ENCODE measurements at regions not wholly inside any gene's neighbourhood (a gene's known extent, or its start where the extent isn't known, plus 50 kb on each side); places are given as distances from the start of the nearest gene placed in this dataset.

GRCh38 chr3:145190138-145190537 lies 970.8 kb downstream of the PLOD2 start:
- H3K9me3 Mint-ChIP-seq: no peaks in the 10 kb centered on the region
- H3K4me1 Mint-ChIP-seq: no peaks in the 10 kb centered on the region
- no peak overlapping the region for H3K27ac Mint-ChIP-seq
- H3K36me3 Mint-ChIP-seq (ENCODE audit: low read depth): no peaks in the 10 kb centered on the region
- no peaks in the 10 kb centered on the region for H3K27me3 Mint-ChIP-seq
- POLR2A ChIA-PET: no interaction called here
- ATAC-seq (ENCODE audit: low read depth) (no peak), DNase-seq (no peak)
- CTCF ChIA-PET: no interaction called here
- TF ChIP-seq CTCF (IDR thresholded peaks at IDR 0.05): no peak
- no peak overlapping the region for H3K4me3 Mint-ChIP-seq
- intact Hi-C loops (cut with micrococcal nuclease): no loop called here

GRCh38 chr3:145190761-145191160 lies 970.2 kb downstream of the PLOD2 start:
- CTCF ChIA-PET: no interaction called here
- intact Hi-C loops (cut with micrococcal nuclease): no loop called here
- Mint-ChIP-seq H3K9me3 (no peaks in the 10 kb centered on the region), H3K27me3 (no peaks in the 10 kb centered on the region), H3K4me3 (no peak overlapping the region), H3K4me1 (no peaks in the 10 kb centered on the region), H3K36me3 (ENCODE audit: low read depth) (no peaks in the 10 kb centered on the region), H3K27ac (no peak overlapping the region)
- DNase-seq (no peak), ATAC-seq (ENCODE audit: low read depth) (no peak)
- POLR2A ChIA-PET: no interaction called here
- TF ChIP-seq CTCF (IDR thresholded peaks at IDR 0.05): no peak

GRCh38 chr3:145191543-145191942 lies 969.4 kb downstream of the PLOD2 start:
- Mint-ChIP-seq H3K4me3 (no peak overlapping the region), H3K36me3 (ENCODE audit: low read depth) (no peaks in the 10 kb centered on the region), H3K4me1 (no peaks in the 10 kb centered on the region), H3K9me3 (peaks cover 2% of the 10 kb centered on the region), H3K27ac (no peak overlapping the region), H3K27me3 (no peaks in the 10 kb centered on the region)
- ChIA-PET CTCF (no interaction called here), POLR2A (no interaction called here)
- ATAC-seq (ENCODE audit: low read depth): no peak
- DNase-seq: no peak
- intact Hi-C loops (cut with micrococcal nuclease): no loop called here
- TF ChIP-seq CTCF (IDR thresholded peaks at IDR 0.05): no peak

- H3K27ac Mint-ChIP-seq: no peak overlapping the region
- TF ChIP-seq CTCF (IDR thresholded peaks at IDR 0.05): no peak
- DNase-seq: no peak
- ChIA-PET CTCF (no interaction called here), POLR2A (no interaction called here)
- no peaks in the 10 kb centered on the region for H3K36me3 Mint-ChIP-seq (ENCODE audit: low read depth)
- no peaks in the 10 kb centered on the region for H3K27me3 Mint-ChIP-seq
- H3K4me1 Mint-ChIP-seq: no peaks in the 10 kb centered on the region
- ATAC-seq (ENCODE audit: low read depth): no peak
- intact Hi-C loops (cut with micrococcal nuclease): no loop called here
- H3K9me3 Mint-ChIP-seq: peaks cover 7% of the 10 kb centered on the region
- H3K4me3 Mint-ChIP-seq: no peak overlapping the region
Measured at GRCh38 chr3:145197051-145197820, 963.7 kb downstream of the PLOD2 start.

GRCh38 chr3:145197821-145198220 lies 963.2 kb downstream of the PLOD2 start:
- H3K9me3 Mint-ChIP-seq: peaks cover 7% of the 10 kb centered on the region
- no peak for TF ChIP-seq CTCF (IDR thresholded peaks at IDR 0.05)
- POLR2A ChIA-PET: no interaction called here
- no peak overlapping the region for H3K27ac Mint-ChIP-seq
- intact Hi-C loops (cut with micrococcal nuclease): no loop called here
- H3K4me3 Mint-ChIP-seq: no peak overlapping the region
- H3K4me1 Mint-ChIP-seq: no peaks in the 10 kb centered on the region
- CTCF ChIA-PET: no interaction called here
- no peaks in the 10 kb centered on the region for H3K27me3 Mint-ChIP-seq
- ATAC-seq (ENCODE audit: low read depth): no peak
- DNase-seq: no peak
- H3K36me3 Mint-ChIP-seq (ENCODE audit: low read depth): no peaks in the 10 kb centered on the region

Measured in activated B cell treated with CpG ODN at 0.5 μM for 24 hours (primary cell).